CD4-positive, alpha-beta T cell treated with Interleukin-4 for 4 hours (primary cell): ENCODE measurements at regions not wholly inside any gene's neighbourhood (a gene's known extent, or its start where the extent isn't known, plus 50 kb on each side); places are given as distances from the start of the nearest gene placed in this dataset.
"Not testable (repeated sequence)": the region's sequence is repeated elsewhere in the genome, so short reads cannot be mapped to it uniquely, and the experiment has no call there.

Experiments
- DNase-seq: peaks from one replicate; pipeline ENCODE4 v3.0.0-alpha.2; 2020

DNA sequence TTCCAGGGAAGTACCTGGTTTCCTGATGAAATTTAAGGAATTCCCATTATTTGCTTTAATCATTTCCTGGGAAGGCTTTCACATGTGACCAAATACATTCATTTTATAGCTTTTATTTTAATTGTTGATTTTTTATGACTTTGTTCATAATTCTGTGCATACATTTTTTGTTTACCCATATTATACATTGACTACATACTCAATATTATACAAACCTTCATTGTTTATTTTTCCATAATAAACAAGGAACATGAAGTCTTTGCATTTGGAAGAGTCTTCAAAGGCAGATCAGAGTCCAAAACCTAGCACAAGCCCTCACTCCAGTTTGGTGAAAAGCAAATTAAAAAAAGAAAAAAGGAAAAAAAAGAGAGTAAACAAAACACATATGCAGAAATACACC lies 218.3 kb upstream of the NRIP1 start:
- no peak for DNase-seq

- no peak for DNase-seq
These were observed 219.0 kb upstream of the NRIP1 start for GRCh38 chr21:15283789-15284188.

DNA sequence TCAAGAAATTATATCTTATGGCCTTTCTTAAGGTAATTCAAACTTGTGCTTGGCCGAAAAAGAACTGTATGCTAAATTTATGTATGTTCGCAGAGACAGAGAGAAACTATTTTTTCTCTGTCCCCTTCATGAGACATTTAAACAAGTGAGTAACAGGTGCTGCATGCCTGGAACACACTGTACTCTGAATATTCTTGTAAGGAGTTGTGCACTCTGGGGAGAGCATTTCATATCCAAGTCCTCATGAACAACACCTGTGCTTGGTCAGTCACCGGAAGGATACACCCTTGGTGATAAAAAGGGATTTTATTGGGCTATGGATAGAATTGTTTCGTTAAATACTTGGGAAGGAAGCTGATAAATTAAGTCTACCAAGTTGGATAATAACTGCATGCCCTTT lies 220.8 kb upstream of the NRIP1 start:
- DNase-seq, result no peak

- DNase-seq, result no peak
These were observed 224.4 kb upstream of the NRIP1 start for GRCh38 chr21:15289246-15289645.

- DNase-seq, result no peak
These were observed 225.4 kb upstream of the NRIP1 start for GRCh38 chr21:15289896-15290841.

- DNase-seq, result no peak
These were observed 226.9 kb upstream of the NRIP1 start for GRCh38 chr21:15291621-15292266.

DNA sequence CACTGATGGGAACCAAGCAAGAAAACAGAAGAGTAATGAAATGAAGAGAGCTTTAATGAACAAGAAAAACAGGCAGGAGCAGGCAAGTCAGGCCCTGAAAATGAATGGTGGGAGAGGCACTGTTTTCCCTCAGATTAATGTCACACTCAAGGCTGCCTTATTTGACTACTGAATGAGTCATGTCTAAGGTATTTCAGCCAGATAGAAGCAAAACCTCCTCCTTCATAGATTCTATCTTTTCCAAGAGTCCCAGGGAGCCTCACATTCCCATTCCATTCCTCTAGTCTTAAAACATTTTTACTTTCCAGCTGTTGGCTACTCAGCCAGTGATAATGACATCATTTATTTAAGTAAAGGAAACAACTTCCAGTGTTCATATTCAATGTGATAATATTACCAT lies 228.4 kb upstream of the NRIP1 start:
- DNase-seq, result no peak

DNA sequence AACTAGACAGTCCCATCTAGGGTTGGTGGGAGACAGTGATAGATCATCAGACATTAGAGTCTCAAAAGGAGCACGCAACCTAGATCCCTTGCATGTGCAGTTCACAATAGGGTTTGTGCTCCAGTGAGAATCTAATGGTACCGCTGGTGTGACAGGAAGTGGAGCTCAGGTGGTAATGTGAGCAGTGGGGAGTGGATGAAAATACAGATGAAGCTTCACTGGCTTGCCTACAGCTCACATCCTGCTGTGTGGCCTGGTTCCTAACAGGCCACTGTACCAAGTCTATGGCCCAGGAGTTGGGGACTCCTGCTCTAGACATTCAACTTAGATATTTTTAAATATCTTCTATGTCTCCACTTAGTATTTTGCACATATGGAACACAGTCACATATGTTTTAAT lies 231.1 kb upstream of the NRIP1 start:
- no peak for DNase-seq

GRCh38 chr21:15297824-15298223 lies 233.0 kb upstream of the NRIP1 start:
- no peak for DNase-seq

GRCh38 chr21:15298306-15298705 lies 233.5 kb upstream of the NRIP1 start:
- DNase-seq, result no peak

DNA sequence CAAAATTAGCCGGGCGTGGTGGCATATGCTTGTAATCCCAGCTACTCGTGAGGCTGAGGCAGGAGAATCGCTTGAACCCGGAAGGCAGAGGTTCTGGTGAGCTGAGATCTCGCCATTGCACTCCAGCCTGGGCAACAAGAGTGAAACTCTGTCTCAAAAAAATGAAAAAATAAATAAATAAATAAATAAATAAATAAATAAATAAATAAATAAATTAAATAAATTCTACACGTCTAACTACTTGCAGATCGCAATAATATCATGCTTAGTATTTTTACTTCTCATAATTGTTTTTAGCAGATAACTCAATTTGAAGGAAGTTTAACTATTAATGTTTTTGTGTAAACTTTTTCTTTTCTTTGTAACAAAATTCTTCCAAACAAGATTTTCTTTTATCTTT lies 234.0 kb upstream of the NRIP1 start:
- not testable (repeated sequence) for DNase-seq

- DNase-seq, result no peak
These were observed 235.3 kb upstream of the NRIP1 start for GRCh38 chr21:15300131-15300530.

DNA sequence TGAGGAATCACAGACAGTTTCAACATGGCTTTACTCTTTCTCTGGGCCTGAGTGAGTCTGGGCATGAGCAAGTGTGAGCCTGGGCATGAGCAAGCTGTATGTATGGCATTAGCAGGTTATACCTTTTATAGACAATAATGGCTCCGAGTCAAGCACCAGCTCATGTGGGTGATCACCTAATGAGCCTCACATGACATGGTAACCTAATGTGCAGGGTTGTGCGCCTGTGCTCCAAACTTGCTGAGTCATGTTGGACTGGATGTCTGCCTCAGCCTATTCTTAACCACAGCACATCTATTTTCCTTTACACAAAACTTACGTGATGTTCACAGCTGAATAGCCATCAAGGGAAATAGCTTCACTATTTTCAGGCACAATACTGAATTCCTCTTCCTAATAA lies 236.2 kb upstream of the NRIP1 start:
- DNase-seq, result no peak

DNA sequence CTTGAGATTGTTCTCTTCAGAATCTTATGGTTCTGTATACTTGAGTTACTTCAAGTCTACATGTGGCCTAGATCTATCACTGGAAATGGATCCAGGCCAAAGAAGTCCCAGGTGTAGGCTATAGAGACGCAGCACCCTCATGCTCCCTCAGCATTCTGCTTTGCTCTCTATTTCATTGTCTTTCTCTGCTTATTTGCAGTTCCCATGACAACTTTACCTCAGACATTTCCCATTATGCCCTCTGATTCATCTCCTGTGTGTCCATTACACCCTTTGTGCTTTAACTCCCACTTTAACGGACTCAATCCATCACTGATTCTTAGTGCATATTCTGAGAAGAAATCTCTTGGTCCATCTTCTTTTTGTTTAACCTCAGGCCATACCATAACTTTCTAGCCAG lies 236.9 kb upstream of the NRIP1 start:
- DNase-seq, result no peak

DNA sequence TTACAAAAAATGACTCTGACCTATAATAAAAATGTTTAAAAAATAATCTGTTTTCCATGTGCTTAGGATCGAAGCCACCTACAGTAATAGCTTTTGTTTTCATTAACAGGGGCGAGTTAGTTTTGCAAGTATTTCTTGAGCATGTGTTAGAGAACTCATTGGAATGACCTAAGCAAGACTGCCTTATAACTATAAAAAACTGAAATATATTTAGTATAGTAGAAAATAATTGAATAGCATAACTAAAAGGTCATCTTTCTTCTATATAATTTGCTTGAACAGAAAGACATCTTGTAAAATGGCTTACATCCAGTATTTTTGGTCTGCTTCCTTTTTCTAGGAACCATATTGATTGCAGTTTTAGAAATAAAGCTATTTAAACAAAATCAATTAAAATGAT lies 241.5 kb upstream of the NRIP1 start:
- DNase-seq, result no peak

DNA sequence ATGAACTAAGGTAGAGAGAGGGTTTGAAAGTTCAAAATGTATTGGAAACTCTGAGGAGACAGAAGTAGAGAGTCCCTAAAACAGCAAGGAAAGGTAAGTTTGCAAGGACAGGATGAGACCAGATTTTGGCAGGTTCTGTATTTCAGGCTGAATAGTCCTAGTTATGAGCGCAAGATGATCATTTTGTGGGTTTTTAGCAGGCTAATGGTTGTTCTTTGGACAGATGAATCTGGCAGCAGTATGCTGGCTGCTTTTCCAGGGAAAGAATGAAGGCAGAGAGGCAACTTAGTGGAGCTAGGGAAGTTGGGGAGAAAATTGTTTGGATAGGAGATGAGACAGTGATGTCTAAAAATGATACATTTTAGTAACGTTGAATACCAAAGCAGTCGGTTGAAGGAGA lies 243.5 kb upstream of the NRIP1 start:
- no peak for DNase-seq

GRCh38 chr21:15309022-15309590 lies 244.3 kb upstream of the NRIP1 start:
- no peak for DNase-seq

DNA sequence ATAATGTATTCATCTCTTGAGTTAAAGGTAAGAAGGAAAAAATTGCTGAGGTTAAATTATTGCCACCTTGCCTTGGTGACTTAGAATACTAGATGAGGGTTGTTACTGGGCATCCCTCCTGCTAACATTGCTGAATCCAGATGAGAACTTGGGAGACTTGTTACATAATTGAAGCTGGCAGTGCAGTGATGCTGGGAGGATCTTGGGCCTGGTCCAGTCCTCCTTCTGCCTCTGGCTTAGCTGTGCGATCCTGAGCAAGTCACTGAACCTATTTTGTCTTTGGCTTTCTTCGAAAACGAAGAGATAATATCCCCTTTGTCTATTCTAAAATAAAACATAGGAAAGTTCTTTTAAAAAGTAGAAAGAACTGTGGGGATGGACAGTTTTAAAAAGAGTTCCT lies 244.9 kb upstream of the NRIP1 start:
- no peak for DNase-seq

DNA sequence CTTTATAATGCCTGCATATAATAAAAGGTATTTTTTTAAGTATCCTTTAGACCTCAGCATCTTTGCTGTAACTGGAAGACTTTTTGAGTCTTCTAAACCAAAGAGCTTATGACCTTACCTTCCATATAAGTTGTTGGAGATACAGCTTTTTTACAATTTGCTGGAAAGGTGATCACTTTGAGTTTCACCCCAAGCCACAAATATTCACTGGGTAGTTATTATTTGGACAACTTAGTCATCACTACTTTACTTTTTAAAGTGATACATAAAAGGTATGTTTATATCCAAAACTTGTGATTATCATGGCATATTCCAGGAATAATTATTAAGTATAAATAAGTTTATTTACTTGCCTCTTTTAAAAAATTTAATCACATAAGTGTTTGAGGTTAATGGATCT lies 246.7 kb upstream of the NRIP1 start:
- no peak for DNase-seq

DNA sequence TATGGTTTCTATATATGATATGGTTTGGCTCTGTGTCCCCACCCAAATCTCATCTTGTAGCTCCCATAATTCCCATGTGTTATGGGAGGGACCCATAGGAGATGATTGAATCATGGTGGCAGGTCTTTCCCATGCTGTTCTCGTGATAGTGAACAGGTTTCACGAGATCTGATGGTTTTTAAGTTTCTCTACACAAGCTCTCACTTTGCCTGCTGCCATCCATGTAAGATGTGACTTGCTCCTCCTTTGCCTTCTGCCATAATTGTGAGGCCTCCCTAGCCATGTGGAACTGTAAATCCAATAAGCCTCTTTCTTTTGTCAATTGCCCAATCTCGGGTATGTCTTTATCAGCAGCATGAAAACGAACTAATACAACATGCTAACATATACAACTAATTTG lies 252.2 kb upstream of the NRIP1 start:
- not testable (repeated sequence) for DNase-seq

DNA sequence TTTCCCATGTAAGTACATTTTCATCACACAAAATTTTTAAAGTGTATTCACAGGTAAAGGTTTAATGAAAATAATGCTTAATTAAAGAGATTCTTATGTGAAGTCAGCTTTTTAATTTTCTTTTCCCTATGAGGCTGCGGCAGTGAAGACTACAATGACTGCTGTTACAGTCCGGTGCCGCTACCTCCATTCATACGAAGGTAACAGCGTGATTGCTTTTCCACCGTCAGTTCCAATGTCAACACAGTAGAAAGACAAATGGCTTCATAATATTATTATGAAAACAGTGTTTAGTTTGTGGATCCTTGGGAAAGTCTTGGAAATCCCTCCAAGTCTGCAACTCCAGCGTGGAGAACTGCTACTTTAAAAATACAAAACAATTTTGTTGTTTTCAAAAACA lies 254.9 kb upstream of the NRIP1 start:
- no peak for DNase-seq

DNA sequence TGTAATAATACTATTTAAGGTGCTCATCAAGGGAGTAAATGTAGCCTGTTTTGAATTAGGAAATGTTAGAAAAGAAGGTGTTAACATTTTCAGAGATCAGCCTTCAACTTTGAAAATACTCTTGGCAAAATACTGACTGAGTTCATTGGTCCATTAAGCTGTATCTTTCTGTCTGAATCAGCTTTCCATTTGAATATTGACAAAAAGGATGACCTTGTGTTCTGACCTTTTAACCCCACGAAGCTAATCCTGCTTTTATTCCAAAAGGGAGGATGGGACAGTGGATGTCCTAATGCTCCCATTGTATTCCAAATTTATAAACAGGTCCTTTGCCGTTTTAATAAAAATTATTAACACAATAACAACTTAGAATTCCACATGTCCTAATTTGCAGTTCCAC lies 259.7 kb upstream of the NRIP1 start:
- no peak for DNase-seq

DNA sequence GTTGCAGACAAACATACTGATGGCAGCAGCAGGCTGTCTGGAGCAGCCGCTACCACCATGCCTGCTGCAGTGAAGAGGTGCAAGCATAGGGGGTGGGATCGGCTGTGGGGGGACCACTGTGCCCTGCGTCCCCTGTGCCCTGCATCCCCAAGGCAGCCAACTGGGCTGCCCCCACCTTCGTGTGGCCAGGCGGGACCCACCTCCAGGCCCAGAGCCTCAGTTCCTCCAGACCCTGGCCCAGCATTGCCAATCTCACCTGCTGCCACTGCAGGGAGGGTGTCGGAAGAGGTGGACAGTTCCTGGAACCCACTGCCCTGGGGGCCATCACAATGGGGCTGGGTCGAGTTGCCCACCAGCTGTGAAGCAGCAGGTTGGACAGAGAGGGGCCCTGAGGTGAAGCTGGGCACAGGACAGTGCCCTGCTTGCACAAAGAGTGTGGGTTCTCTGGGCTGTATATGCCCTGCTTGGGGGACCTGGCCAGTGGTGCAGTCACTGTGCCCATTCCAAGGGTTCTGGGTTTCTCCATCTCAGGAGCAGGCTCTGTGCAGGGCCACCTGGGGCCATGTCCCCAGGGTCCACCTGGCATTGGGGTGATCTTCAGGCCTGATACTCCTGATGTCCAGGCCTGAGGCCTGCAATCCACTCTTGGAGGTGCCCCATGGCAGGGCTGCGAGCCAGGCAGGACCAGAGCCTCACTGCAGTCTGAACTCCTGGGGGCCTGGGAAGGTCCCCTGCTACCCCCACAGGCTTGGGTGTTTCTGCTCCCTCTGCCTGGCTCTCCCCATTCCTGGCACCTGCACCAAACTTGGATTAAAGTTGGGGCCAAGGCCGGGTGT lies 261.4 kb upstream of the NRIP1 start:
- DNase-seq, result no peak
